ENCODE measurements at regions not wholly inside any gene's neighbourhood (a gene's known extent, or its start where the extent isn't known, plus 50 kb on each side); places are given as distances from the start of the nearest gene placed in this dataset.

DNA sequence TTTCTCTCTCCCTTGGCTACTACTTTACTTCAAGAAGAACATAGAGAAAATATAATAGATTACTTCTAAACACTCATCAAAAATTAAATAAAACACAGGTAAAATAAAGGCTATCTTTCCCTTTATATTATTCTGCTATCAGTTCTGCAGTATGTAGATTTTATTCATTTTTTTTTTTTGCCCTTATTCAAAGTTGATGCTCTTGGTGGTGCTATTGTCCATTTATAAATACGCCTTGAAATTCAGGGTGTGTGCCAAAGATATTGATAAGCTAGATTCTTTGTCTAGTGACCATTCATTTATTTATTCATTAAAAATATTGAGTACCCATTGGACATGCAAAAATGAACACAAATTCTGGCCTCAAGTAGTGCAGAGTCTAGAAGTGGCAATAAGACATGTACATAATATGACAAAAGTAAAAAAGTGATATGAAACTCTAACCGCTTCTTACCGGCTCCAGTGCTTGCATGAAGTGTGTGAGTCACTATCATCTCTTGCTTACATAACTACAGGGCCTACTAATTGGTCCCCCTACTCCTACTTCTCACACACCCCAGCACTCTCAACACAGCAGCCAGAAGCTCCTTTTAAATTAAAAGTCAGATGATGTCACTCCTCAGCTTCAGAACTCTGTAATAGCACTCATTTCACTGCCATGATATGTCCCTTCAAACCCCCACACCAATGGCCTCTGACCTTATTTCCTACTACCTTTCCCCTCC, 208.3 kb upstream of the FANCL start:
- TF ChIP-seq POLR2AphosphoS5 (IDR thresholded peaks at IDR 0.05; ENCODE audit: low read depth) (no peak), GABPA (IDR thresholded peaks at IDR 0.05; ENCODE audit: low read depth) (no peak), SPI1 (IDR thresholded peaks at IDR 0.05; ENCODE audit: borderline replicate concordance, low read depth) (no peak)
- TF ChIP-seq, protein P1, sequence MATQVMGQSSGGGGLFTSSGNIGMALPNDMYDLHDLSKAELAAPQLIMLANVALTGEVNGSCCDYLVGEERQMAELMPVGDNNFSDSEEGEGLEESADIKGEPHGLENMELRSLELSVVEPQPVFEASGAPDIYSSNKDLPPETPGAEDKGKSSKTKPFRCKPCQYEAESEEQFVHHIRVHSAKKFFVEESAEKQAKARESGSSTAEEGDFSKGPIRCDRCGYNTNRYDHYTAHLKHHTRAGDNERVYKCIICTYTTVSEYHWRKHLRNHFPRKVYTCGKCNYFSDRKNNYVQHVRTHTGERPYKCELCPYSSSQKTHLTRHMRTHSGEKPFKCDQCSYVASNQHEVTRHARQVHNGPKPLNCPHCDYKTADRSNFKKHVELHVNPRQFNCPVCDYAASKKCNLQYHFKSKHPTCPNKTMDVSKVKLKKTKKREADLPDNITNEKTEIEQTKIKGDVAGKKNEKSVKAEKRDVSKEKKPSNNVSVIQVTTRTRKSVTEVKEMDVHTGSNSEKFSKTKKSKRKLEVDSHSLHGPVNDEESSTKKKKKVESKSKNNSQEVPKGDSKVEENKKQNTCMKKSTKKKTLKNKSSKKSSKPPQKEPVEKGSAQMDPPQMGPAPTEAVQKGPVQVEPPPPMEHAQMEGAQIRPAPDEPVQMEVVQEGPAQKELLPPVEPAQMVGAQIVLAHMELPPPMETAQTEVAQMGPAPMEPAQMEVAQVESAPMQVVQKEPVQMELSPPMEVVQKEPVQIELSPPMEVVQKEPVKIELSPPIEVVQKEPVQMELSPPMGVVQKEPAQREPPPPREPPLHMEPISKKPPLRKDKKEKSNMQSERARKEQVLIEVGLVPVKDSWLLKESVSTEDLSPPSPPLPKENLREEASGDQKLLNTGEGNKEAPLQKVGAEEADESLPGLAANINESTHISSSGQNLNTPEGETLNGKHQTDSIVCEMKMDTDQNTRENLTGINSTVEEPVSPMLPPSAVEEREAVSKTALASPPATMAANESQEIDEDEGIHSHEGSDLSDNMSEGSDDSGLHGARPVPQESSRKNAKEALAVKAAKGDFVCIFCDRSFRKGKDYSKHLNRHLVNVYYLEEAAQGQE (IDR thresholded peaks at IDR 0.05; ENCODE audit: insufficient replicate concordance, low read depth) = no peak
- TF ChIP-seq, protein P2, sequence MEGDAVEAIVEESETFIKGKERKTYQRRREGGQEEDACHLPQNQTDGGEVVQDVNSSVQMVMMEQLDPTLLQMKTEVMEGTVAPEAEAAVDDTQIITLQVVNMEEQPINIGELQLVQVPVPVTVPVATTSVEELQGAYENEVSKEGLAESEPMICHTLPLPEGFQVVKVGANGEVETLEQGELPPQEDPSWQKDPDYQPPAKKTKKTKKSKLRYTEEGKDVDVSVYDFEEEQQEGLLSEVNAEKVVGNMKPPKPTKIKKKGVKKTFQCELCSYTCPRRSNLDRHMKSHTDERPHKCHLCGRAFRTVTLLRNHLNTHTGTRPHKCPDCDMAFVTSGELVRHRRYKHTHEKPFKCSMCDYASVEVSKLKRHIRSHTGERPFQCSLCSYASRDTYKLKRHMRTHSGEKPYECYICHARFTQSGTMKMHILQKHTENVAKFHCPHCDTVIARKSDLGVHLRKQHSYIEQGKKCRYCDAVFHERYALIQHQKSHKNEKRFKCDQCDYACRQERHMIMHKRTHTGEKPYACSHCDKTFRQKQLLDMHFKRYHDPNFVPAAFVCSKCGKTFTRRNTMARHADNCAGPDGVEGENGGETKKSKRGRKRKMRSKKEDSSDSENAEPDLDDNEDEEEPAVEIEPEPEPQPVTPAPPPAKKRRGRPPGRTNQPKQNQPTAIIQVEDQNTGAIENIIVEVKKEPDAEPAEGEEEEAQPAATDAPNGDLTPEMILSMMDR (IDR thresholded peaks at IDR 0.05; ENCODE audit: insufficient read depth, low read length) = no peak
- H3K27ac ChIP-seq (replicated peaks) = no peak overlapping the region
- H3K27me3 ChIP-seq (ENCODE audit: insufficient read depth, poor library complexity, severe bottlenecking) = no peaks in the 10 kb centered on the region
- H3K4me3 ChIP-seq (replicated peaks; ENCODE audit: insufficient read depth, low read length) = no peak overlapping the region
- DNase-seq (ENCODE audit: low read depth in 1 of 2, low spot score in 1 of 2) = peak in 1 of 2 experiments; percentile 25

DNA sequence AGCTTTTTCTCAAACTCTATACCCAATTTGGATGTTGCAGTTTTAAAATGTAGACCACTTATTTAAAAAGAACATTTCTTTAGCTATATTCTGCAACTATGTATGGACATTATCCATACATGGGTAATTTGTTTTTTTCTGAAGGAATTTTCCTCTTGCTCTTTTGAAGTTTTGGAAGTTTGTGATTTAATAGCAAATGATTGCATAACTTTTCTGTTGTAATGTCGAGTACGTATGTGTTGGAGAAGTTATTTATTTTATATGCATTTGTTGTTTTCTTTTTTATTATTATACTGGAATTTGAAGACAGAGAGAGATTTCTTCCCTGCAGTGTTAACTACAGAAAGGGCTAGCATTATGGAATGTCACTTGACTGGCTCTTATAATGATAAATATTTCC, 207.7 kb upstream of the FANCL start:
- H3K27ac ChIP-seq (replicated peaks) = no peak overlapping the region

DNA sequence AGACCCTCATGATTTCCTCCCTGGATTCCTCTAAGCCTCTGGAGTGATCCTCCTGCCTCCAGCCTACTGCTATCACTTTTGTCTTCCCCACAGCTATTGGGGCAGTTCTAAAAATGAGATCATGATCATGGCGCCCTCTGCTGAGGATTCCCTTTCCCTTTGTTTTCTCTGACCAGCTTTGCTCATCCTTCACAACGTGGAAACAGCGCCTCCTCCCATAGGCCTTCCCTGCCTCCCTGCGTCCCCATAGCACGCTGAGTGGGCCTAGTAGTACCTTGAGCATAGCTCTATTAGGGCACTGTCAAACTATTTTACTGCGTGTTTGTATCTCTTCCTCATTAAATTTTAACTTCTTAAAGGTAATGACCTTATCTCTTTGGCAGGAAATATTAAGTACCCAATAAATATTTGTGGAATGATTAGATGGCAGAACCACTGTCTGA, 207.0 kb upstream of the FANCL start:
- DNase-seq (ENCODE audit: low read depth in 1 of 2, low spot score in 1 of 2) = peak; percentile 6 to 70

More for the DNA sequence above, 207.7 kb upstream of the FANCL start:
- no peak for TF ChIP-seq GABPA (IDR thresholded peaks at IDR 0.05; ENCODE audit: low read depth)
- Histone ChIP-seq H3K27me3 (ENCODE audit: insufficient read depth, poor library complexity, severe bottlenecking) (no peaks in the 10 kb centered on the region), H3K4me3 (replicated peaks; ENCODE audit: insufficient read depth, low read length) (no peak overlapping the region)
- DNase-seq (ENCODE audit: low read depth in 1 of 2, low spot score in 1 of 2) = no peak

DNA sequence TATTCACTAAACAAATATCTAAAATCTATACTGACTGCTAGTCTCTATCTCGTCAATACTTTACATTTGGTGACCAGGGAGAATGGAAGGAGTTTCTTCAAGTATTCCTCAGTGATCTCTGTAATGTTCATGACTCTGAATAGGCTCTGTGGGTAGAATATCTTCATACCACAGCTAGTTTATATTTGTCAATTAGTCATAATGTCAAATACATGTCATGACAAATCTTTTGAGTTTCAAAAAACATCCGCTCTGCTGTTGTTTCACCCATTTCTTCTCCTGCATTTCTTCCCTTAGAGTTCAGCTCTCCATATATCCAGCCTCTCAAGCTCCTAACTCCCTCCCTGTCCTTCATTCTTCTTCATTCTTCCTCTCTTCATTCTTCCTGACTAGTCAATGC, 206.5 kb upstream of the FANCL start:
- Histone ChIP-seq H3K4me3 (replicated peaks; ENCODE audit: insufficient read depth, low read length) (no peak overlapping the region), H3K27ac (replicated peaks) (no peak overlapping the region), H3K27me3 (ENCODE audit: insufficient read depth, poor library complexity, severe bottlenecking) (no peaks in the 10 kb centered on the region)
- TF ChIP-seq POLR2AphosphoS5 (IDR thresholded peaks at IDR 0.05; ENCODE audit: low read depth) (no peak), GABPA (IDR thresholded peaks at IDR 0.05; ENCODE audit: low read depth) (no peak), SPI1 (IDR thresholded peaks at IDR 0.05; ENCODE audit: borderline replicate concordance, low read depth) (no peak)
- TF ChIP-seq, protein P1 (IDR thresholded peaks at IDR 0.05; ENCODE audit: insufficient replicate concordance, low read depth) = no peak
- TF ChIP-seq, protein P2 (IDR thresholded peaks at IDR 0.05; ENCODE audit: insufficient read depth, low read length) = no peak
- DNase-seq (ENCODE audit: low read depth in 1 of 2, low spot score in 1 of 2) = no peak

More for the DNA sequence above, 207.0 kb upstream of the FANCL start:
- Histone ChIP-seq H3K4me3 (replicated peaks; ENCODE audit: insufficient read depth, low read length) (no peak overlapping the region), H3K27ac (replicated peaks) (no peak overlapping the region), H3K27me3 (ENCODE audit: insufficient read depth, poor library complexity, severe bottlenecking) (no peaks in the 10 kb centered on the region)
- TF ChIP-seq, protein P1 (IDR thresholded peaks at IDR 0.05; ENCODE audit: insufficient replicate concordance, low read depth) = no peak
- TF ChIP-seq, protein P2 (IDR thresholded peaks at IDR 0.05; ENCODE audit: insufficient read depth, low read length) = peak; percentile 5

All from HL-60 (cell line).